Activated CD4-positive, alpha-beta T cell treated with anti-CD3 and anti-CD28 coated beads for 36 hours (primary cell): ENCODE measurements at regions not wholly inside any gene's neighbourhood (a gene's known extent, or its start where the extent isn't known, plus 50 kb on each side); places are given as distances from the start of the nearest gene placed in this dataset.

Experiments used
- ATAC-seq: fragments of 200-7000 bp; cut with Tn5 transposase; one replicate; pipeline ENCODE4 v1.10.0; 2021; ENCODE audit warnings: mild to moderate bottlenecking, moderate library complexity
- CTCF ChIA-PET: fragments of 350-600 bp; sonication (Branson Sonifier 250); formaldehyde crosslinking; loops from one replicate; lab custom pipeline; 2021; ENCODE audit warnings: antibody characterized with exemption; lab: Charles Lee
- POLR2A ChIA-PET: fragments of 350-600 bp; sonication (Branson Sonifier 250); formaldehyde crosslinking; loops from one replicate; lab custom pipeline; 2021; ENCODE audit warnings: antibody characterized with exemption, inconsistent platforms; lab: Charles Lee
- DNase-seq: peaks from one replicate; pipeline ENCODE4 v3.0.0-alpha.2; 2020
- H3K27ac Mint-ChIP-seq: one replicate; pipeline ENCODE4 v1.8.0; 2021; ENCODE audit warnings: mixed read lengths
- H3K27me3 Mint-ChIP-seq: one replicate; pipeline ENCODE4 v1.8.0; 2021; ENCODE audit warnings: mixed read lengths
- H3K36me3 Mint-ChIP-seq: one replicate; pipeline ENCODE4 v1.8.0; 2021; ENCODE audit warnings: low read depth, mixed read lengths
- H3K4me1 Mint-ChIP-seq: one replicate; pipeline ENCODE4 v1.8.0; 2021; ENCODE audit warnings: mixed read lengths
- H3K4me3 Mint-ChIP-seq: one replicate; pipeline ENCODE4 v1.8.0; 2021; ENCODE audit warnings: mild to moderate bottlenecking, moderate library complexity, mixed read lengths
- H3K9me3 Mint-ChIP-seq: one replicate; pipeline ENCODE4 v1.8.0; 2021; ENCODE audit warnings: low read depth, mixed read lengths
- intact Hi-C, 2 experiments: fragments of 100-400 bp; cut with DNase I in 1 of 2; cut with micrococcal nuclease in 1 of 2; formaldehyde crosslinking; loops; one replicate each; pipeline versions ENCODE4 v1.14.2 to v1.15.1; 2022 to 2024; cut with DNase I, micrococcal nuclease

- no peak overlapping the region for H3K27ac Mint-ChIP-seq
- DNase-seq = no peak
- no peak overlapping the region for H3K4me3 Mint-ChIP-seq
- intact Hi-C loops = no loop called here
- ChIA-PET POLR2A (interaction anchor here (0.6 kb wide), 1 partner anchor 129 kb away, joined by 6 read pairs; no protein-coding TSS in a partner anchor), CTCF (interaction anchor here (0.8 kb wide), 1 partner anchor 22 kb away, joined by 3 read pairs; no protein-coding TSS in a partner anchor)
- peaks cover 5% of the 10 kb centered on the region for H3K9me3 Mint-ChIP-seq
- no peaks in the 10 kb centered on the region for H3K36me3 Mint-ChIP-seq
- ATAC-seq = no peak
- no peaks in the 10 kb centered on the region for H3K4me1 Mint-ChIP-seq
- H3K27me3 Mint-ChIP-seq = no peaks in the 10 kb centered on the region
Measured at GRCh38 chr17:14494161-14494560, 193.3 kb downstream of the HS3ST3B1 start.

GRCh38 chr17:14489986-14490385 lies 189.1 kb downstream of the HS3ST3B1 start:
- no peaks in the 10 kb centered on the region for H3K36me3 Mint-ChIP-seq
- no peak overlapping the region for H3K27ac Mint-ChIP-seq
- POLR2A ChIA-PET = no interaction called here
- ATAC-seq = no peak
- CTCF ChIA-PET = interaction anchor here (0.9 kb wide), 1 partner anchor 9 kb away, joined by 4 read pairs; no protein-coding TSS in a partner anchor
- H3K9me3 Mint-ChIP-seq = peaks cover 3% of the 10 kb centered on the region
- H3K27me3 Mint-ChIP-seq = no peaks in the 10 kb centered on the region
- no peak overlapping the region for H3K4me3 Mint-ChIP-seq
- no peaks in the 10 kb centered on the region for H3K4me1 Mint-ChIP-seq
- no peak for DNase-seq
- intact Hi-C loops = no loop called here

- H3K4me3 Mint-ChIP-seq = no peak overlapping the region
- H3K27ac Mint-ChIP-seq = no peak overlapping the region
- no peaks in the 10 kb centered on the region for H3K4me1 Mint-ChIP-seq
- intact Hi-C loops = no loop called here
- ChIA-PET POLR2A (no interaction called here), CTCF (interaction anchor here (0.6 to 0.9 kb wide), 2 partner anchors 10 to 131 kb away, joined by 3 to 4 read pairs; no protein-coding TSS in a partner anchor)
- H3K36me3 Mint-ChIP-seq = no peaks in the 10 kb centered on the region
- H3K27me3 Mint-ChIP-seq = no peaks in the 10 kb centered on the region
- H3K9me3 Mint-ChIP-seq = no peaks in the 10 kb centered on the region
- ATAC-seq (no peak), DNase-seq (no peak)
Measured at GRCh38 chr17:14488958-14489550, 188.2 kb downstream of the HS3ST3B1 start.

GRCh38 chr17:14487068-14487467 lies 186.2 kb downstream of the HS3ST3B1 start:
- ChIA-PET POLR2A (no interaction called here), CTCF (no interaction called here)
- Mint-ChIP-seq H3K9me3 (no peaks in the 10 kb centered on the region), H3K27me3 (no peaks in the 10 kb centered on the region), H3K27ac (no peak overlapping the region), H3K4me1 (no peaks in the 10 kb centered on the region), H3K4me3 (no peak overlapping the region), H3K36me3 (no peaks in the 10 kb centered on the region)
- DNase-seq (no peak), ATAC-seq (no peak)
- intact Hi-C loops = no loop called here

- intact Hi-C loops = no loop called here
- ChIA-PET POLR2A (no interaction called here), CTCF (no interaction called here)
- no peak overlapping the region for H3K27ac Mint-ChIP-seq
- no peaks in the 10 kb centered on the region for H3K9me3 Mint-ChIP-seq
- no peaks in the 10 kb centered on the region for H3K4me1 Mint-ChIP-seq
- no peaks in the 10 kb centered on the region for H3K36me3 Mint-ChIP-seq
- ATAC-seq (no peak), DNase-seq (no peak)
- H3K4me3 Mint-ChIP-seq = no peak overlapping the region
- H3K27me3 Mint-ChIP-seq = no peaks in the 10 kb centered on the region
Measured at GRCh38 chr17:14482715-14483114, 181.8 kb downstream of the HS3ST3B1 start.

GRCh38 chr17:14481664-14482063 lies 180.8 kb downstream of the HS3ST3B1 start:
- POLR2A ChIA-PET = interaction anchor here (0.7 kb wide), 1 partner anchor 679 kb away, joined by 5 read pairs; no protein-coding TSS in a partner anchor
- Mint-ChIP-seq H3K27me3 (no peaks in the 10 kb centered on the region), H3K9me3 (no peaks in the 10 kb centered on the region)

GRCh38 chr17:14474591-14474990 lies 173.7 kb downstream of the HS3ST3B1 start:
- Mint-ChIP-seq H3K4me1 (no peaks in the 10 kb centered on the region), H3K27ac (no peak overlapping the region), H3K4me3 (no peak overlapping the region), H3K9me3 (no peaks in the 10 kb centered on the region), H3K27me3 (no peaks in the 10 kb centered on the region), H3K36me3 (no peaks in the 10 kb centered on the region)
- ChIA-PET CTCF (no interaction called here), POLR2A (no interaction called here)
- DNase-seq = no peak
- intact Hi-C loops = no loop called here
- no peak for ATAC-seq

More at GRCh38 chr17:14481664-14482063, 180.8 kb downstream of the HS3ST3B1 start:
- ATAC-seq (no peak), DNase-seq (no peak)
- no peaks in the 10 kb centered on the region for H3K4me1 Mint-ChIP-seq
- CTCF ChIA-PET = no interaction called here
- H3K4me3 Mint-ChIP-seq = no peak overlapping the region
- H3K36me3 Mint-ChIP-seq = no peaks in the 10 kb centered on the region
- H3K27ac Mint-ChIP-seq = no peak overlapping the region
- intact Hi-C loops = no loop called here

GRCh38 chr17:14471052-14471451 lies 170.2 kb downstream of the HS3ST3B1 start:
- intact Hi-C loops = no loop called here
- Mint-ChIP-seq H3K4me1 (no peaks in the 10 kb centered on the region), H3K4me3 (no peak overlapping the region), H3K27ac (no peak overlapping the region), H3K36me3 (no peaks in the 10 kb centered on the region), H3K27me3 (no peaks in the 10 kb centered on the region), H3K9me3 (peaks cover 2% of the 10 kb centered on the region)
- POLR2A ChIA-PET = no interaction called here
- no peak for ATAC-seq
- no peak for DNase-seq
- CTCF ChIA-PET = no interaction called here

- H3K27me3 Mint-ChIP-seq = no peaks in the 10 kb centered on the region
- ChIA-PET CTCF (no interaction called here), POLR2A (no interaction called here)
- H3K36me3 Mint-ChIP-seq = no peaks in the 10 kb centered on the region
- no peak overlapping the region for H3K27ac Mint-ChIP-seq
- intact Hi-C loops = no loop called here
- peaks cover 2% of the 10 kb centered on the region for H3K9me3 Mint-ChIP-seq
- DNase-seq (no peak), ATAC-seq (no peak)
- no peak overlapping the region for H3K4me3 Mint-ChIP-seq
- H3K4me1 Mint-ChIP-seq = no peaks in the 10 kb centered on the region
Measured at GRCh38 chr17:14470417-14470816, 169.5 kb downstream of the HS3ST3B1 start.

GRCh38 chr17:14469971-14470370 lies 169.1 kb downstream of the HS3ST3B1 start:
- DNase-seq = no peak
- Mint-ChIP-seq H3K27me3 (no peaks in the 10 kb centered on the region), H3K36me3 (no peaks in the 10 kb centered on the region), H3K9me3 (peaks cover 2% of the 10 kb centered on the region), H3K4me3 (no peak overlapping the region), H3K27ac (no peak overlapping the region), H3K4me1 (no peaks in the 10 kb centered on the region)
- intact Hi-C loops = loop anchor here in 1 of 2 experiments (10.0 kb wide), 1 partner anchor 55 kb away; no protein-coding TSS in a partner anchor
- ChIA-PET CTCF (no interaction called here), POLR2A (no interaction called here)
- ATAC-seq = no peak

GRCh38 chr17:14468858-14469257 lies 168.0 kb downstream of the HS3ST3B1 start:
- peaks cover 2% of the 10 kb centered on the region for H3K9me3 Mint-ChIP-seq
- no peak overlapping the region for H3K4me3 Mint-ChIP-seq
- H3K36me3 Mint-ChIP-seq = no peaks in the 10 kb centered on the region
- CTCF ChIA-PET = no interaction called here
- no peaks in the 10 kb centered on the region for H3K4me1 Mint-ChIP-seq
- DNase-seq = no peak
- no peak for ATAC-seq
- H3K27ac Mint-ChIP-seq = no peak overlapping the region
- no peaks in the 10 kb centered on the region for H3K27me3 Mint-ChIP-seq
- intact Hi-C loops = loop anchor here in 1 of 2 experiments (10.0 kb wide), 1 partner anchor 56 kb away; no protein-coding TSS in a partner anchor
- POLR2A ChIA-PET = no interaction called here

- ChIA-PET CTCF (no interaction called here), POLR2A (interaction anchor here (0.7 kb wide), 1 partner anchor 144 kb away, joined by 7 read pairs; no protein-coding TSS in a partner anchor)
- ATAC-seq (no peak), DNase-seq (no peak)
- H3K4me1 Mint-ChIP-seq = peaks cover 16% of the 10 kb centered on the region
- H3K27ac Mint-ChIP-seq = no peak overlapping the region
- no peaks in the 10 kb centered on the region for H3K27me3 Mint-ChIP-seq
- intact Hi-C loops = loop anchor here in 1 of 2 experiments (10.0 kb wide), 1 partner anchor 64 kb away; no protein-coding TSS in a partner anchor
- H3K9me3 Mint-ChIP-seq = no peaks in the 10 kb centered on the region
- H3K36me3 Mint-ChIP-seq = no peaks in the 10 kb centered on the region
- no peak overlapping the region for H3K4me3 Mint-ChIP-seq
Measured at GRCh38 chr17:14461227-14461548, 160.3 kb downstream of the HS3ST3B1 start.
